ENCODE measurements at regions not wholly inside any gene's neighbourhood (a gene's known extent, or its start where the extent isn't known, plus 50 kb on each side); places are given as distances from the start of the nearest gene placed in this dataset.

GRCh38 chr15:81939604-81940440 lies 106.0 kb downstream of the MEX3B start:
- TF ChIP-seq POLR2AphosphoS5 (IDR thresholded peaks at IDR 0.05; ENCODE audit: low read depth, low read length), result no peak
- no peak for TF ChIP-seq SIN3A (IDR thresholded peaks at IDR 0.05; ENCODE audit: borderline replicate concordance, insufficient read depth, low read depth, low read length)
- TF ChIP-seq CTCF (IDR thresholded peaks at IDR 0.05), result peak; percentile 76; the same call in 1 of the 2 replicates
- no peak for TF ChIP-seq REST (IDR thresholded peaks at IDR 0.05; ENCODE audit: insufficient read depth in 1 of 2, low read depth in 2 of 2, low read length in 1 of 2)
- no peak for TF ChIP-seq TCF7L2 (IDR thresholded peaks at IDR 0.05; ENCODE audit: low read depth, low read length)
